ENCODE measurements at regions not wholly inside any gene's neighbourhood (a gene's known extent, or its start where the extent isn't known, plus 50 kb on each side); places are given as distances from the start of the nearest gene placed in this dataset.

DNA sequence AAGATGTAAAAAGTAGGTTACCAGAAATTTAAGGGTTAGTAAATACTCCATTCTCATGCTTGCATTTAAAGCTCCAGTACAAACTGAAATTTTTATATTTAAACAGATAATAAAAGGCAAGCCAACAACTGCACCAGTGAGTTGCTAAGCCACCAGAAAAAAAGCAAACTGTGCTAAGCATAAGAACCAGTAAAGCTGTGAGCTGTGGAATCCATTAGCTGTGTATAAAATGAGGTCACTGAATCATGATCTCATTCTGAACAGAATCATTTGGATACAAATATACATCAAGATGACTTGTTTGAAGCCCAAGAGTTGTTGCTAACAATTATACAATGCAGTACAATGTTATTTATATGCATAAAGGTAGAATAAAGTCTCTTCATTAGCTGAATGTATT, 1312.2 kb downstream of the SI start:
- no peak for DNase-seq
- H3K27me3 Mint-ChIP-seq (ENCODE audit: low read depth, poor library complexity): no peaks in the 10 kb centered on the region
- TF ChIP-seq, protein P1, sequence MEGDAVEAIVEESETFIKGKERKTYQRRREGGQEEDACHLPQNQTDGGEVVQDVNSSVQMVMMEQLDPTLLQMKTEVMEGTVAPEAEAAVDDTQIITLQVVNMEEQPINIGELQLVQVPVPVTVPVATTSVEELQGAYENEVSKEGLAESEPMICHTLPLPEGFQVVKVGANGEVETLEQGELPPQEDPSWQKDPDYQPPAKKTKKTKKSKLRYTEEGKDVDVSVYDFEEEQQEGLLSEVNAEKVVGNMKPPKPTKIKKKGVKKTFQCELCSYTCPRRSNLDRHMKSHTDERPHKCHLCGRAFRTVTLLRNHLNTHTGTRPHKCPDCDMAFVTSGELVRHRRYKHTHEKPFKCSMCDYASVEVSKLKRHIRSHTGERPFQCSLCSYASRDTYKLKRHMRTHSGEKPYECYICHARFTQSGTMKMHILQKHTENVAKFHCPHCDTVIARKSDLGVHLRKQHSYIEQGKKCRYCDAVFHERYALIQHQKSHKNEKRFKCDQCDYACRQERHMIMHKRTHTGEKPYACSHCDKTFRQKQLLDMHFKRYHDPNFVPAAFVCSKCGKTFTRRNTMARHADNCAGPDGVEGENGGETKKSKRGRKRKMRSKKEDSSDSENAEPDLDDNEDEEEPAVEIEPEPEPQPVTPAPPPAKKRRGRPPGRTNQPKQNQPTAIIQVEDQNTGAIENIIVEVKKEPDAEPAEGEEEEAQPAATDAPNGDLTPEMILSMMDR (IDR thresholded peaks at IDR 0.05): no peak
- H3K36me3 Mint-ChIP-seq (ENCODE audit: low read depth): no peaks in the 10 kb centered on the region
- H3K27ac Mint-ChIP-seq: no peak overlapping the region
- H3K4me1 Mint-ChIP-seq: no peaks in the 10 kb centered on the region
- no peak overlapping the region for H3K4me3 Mint-ChIP-seq
- H3K9me3 Mint-ChIP-seq: peaks cover 6% of the 10 kb centered on the region

GRCh38 chr3:163753033-163753432, 1325.3 kb downstream of the SI start:
- no peaks in the 10 kb centered on the region for H3K27me3 Mint-ChIP-seq (ENCODE audit: low read depth, poor library complexity)
- no peak overlapping the region for H3K4me3 Mint-ChIP-seq
- peaks cover 22% of the 10 kb centered on the region for H3K9me3 Mint-ChIP-seq
- H3K36me3 Mint-ChIP-seq (ENCODE audit: low read depth): no peaks in the 10 kb centered on the region
- TF ChIP-seq, protein P1 (IDR thresholded peaks at IDR 0.05): no peak
- no peak overlapping the region for H3K27ac Mint-ChIP-seq
- no peaks in the 10 kb centered on the region for H3K4me1 Mint-ChIP-seq
- DNase-seq: no peak

DNA sequence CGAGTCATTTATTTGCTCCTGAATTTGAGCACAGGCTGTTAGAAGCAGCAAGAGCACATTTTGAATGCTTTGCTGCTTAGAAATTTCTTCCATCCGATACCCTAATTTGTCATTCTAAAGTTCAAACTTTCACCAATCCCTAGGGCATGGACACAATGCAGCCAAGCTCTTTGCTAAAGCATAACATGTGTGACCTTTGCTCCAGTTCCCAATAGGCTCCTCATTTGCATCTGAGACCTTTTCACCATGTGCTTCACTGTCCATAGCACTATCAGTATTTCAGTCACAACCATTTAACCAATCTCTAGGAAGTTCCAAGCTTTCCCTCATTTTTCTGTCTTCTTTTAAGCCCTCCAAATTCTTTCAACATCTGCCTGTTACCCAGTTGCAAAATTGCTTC, 1333.1 kb downstream of the SI start:
- no peaks in the 10 kb centered on the region for H3K4me1 Mint-ChIP-seq
- no peak overlapping the region for H3K27ac Mint-ChIP-seq

GRCh38 chr3:163735394-163735793, 1342.9 kb downstream of the SI start:
- TF ChIP-seq, protein P1 (IDR thresholded peaks at IDR 0.05): no peak
- no peaks in the 10 kb centered on the region for H3K36me3 Mint-ChIP-seq (ENCODE audit: low read depth)
- peaks cover 10% of the 10 kb centered on the region for H3K9me3 Mint-ChIP-seq
- no peaks in the 10 kb centered on the region for H3K27me3 Mint-ChIP-seq (ENCODE audit: low read depth, poor library complexity)
- H3K4me3 Mint-ChIP-seq: no peak overlapping the region
- no peak for DNase-seq
- no peak overlapping the region for H3K27ac Mint-ChIP-seq
- H3K4me1 Mint-ChIP-seq: no peaks in the 10 kb centered on the region

More for the DNA sequence above, 1333.1 kb downstream of the SI start:
- Mint-ChIP-seq H3K4me3 (no peak overlapping the region), H3K9me3 (peaks cover 10% of the 10 kb centered on the region), H3K36me3 (ENCODE audit: low read depth) (no peaks in the 10 kb centered on the region), H3K27me3 (ENCODE audit: low read depth, poor library complexity) (peaks cover 4% of the 10 kb centered on the region)
- TF ChIP-seq, protein P1 (IDR thresholded peaks at IDR 0.05): no peak
- no peak for DNase-seq

- H3K27ac Mint-ChIP-seq: no peak overlapping the region
- H3K9me3 Mint-ChIP-seq: no peaks in the 10 kb centered on the region
- no peak for DNase-seq
- no peaks in the 10 kb centered on the region for H3K4me1 Mint-ChIP-seq
- TF ChIP-seq, protein P1 (IDR thresholded peaks at IDR 0.05): no peak
- H3K4me3 Mint-ChIP-seq: no peak overlapping the region
- H3K27me3 Mint-ChIP-seq (ENCODE audit: low read depth, poor library complexity): no peaks in the 10 kb centered on the region
- H3K36me3 Mint-ChIP-seq (ENCODE audit: low read depth): no peaks in the 10 kb centered on the region
Observed at GRCh38 chr3:163730684-163731083, 1347.6 kb downstream of the SI start.

DNA sequence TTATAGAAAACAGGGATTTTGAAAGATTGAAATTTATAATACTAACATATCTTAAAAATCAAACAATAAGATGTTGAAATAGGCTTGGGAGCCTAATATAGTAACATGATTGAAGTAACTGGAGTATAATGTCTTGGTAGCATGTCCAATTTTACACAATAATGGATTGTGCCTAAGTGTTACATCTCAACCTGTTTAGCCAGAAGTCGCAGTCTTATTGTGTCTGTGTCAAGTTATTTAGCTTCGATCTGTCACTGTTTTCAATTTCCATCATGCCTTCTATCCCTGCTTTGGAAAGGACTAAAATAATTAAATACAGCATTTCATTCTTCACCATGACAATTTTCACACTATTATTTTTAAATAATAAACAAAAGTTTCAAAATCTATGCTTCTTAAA, 1352.2 kb downstream of the SI start:
- no peaks in the 10 kb centered on the region for H3K27me3 Mint-ChIP-seq (ENCODE audit: low read depth, poor library complexity)
- DNase-seq: no peak
- no peaks in the 10 kb centered on the region for H3K4me1 Mint-ChIP-seq
- no peak overlapping the region for H3K4me3 Mint-ChIP-seq
- no peaks in the 10 kb centered on the region for H3K36me3 Mint-ChIP-seq (ENCODE audit: low read depth)
- TF ChIP-seq, protein P1 (IDR thresholded peaks at IDR 0.05): no peak
- no peak overlapping the region for H3K27ac Mint-ChIP-seq
- H3K9me3 Mint-ChIP-seq: peaks cover 2% of the 10 kb centered on the region

Measured in nephron progenitor cell (in vitro differentiated cells).